ENCODE measurements at regions not wholly inside any gene's neighbourhood (a gene's known extent, or its start where the extent isn't known, plus 50 kb on each side); places are given as distances from the start of the nearest gene placed in this dataset.

DNA sequence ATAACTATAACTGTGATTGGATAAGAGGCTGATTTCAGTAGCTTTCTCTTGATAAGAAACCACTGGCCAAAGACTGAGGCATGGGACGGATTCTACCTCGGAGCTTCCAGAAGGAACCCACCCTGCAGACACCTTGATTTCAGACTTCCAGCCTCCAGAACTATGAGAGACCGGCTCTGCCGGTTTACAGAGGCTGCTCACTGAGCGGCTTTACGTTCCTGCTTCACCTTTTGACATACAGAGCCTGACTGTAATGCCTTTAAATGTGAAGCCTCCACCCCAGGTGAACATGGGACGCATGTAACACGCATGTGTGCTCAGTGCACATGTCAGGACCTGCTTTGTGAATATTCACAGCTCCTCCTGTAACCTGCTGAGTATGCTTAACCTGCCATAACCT is 361.5 kb downstream of the CTTN start:
- TF ChIP-seq, protein P1, sequence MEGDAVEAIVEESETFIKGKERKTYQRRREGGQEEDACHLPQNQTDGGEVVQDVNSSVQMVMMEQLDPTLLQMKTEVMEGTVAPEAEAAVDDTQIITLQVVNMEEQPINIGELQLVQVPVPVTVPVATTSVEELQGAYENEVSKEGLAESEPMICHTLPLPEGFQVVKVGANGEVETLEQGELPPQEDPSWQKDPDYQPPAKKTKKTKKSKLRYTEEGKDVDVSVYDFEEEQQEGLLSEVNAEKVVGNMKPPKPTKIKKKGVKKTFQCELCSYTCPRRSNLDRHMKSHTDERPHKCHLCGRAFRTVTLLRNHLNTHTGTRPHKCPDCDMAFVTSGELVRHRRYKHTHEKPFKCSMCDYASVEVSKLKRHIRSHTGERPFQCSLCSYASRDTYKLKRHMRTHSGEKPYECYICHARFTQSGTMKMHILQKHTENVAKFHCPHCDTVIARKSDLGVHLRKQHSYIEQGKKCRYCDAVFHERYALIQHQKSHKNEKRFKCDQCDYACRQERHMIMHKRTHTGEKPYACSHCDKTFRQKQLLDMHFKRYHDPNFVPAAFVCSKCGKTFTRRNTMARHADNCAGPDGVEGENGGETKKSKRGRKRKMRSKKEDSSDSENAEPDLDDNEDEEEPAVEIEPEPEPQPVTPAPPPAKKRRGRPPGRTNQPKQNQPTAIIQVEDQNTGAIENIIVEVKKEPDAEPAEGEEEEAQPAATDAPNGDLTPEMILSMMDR (IDR thresholded peaks at IDR 0.05), result no peak
- TF ChIP-seq POLR2A (IDR thresholded peaks at IDR 0.05), result no peak

Data from thyroid gland (tissue), 4 donors.